BJ (cell line): ENCODE measurements at regions not wholly inside any gene's neighbourhood (a gene's known extent, or its start where the extent isn't known, plus 50 kb on each side); places are given as distances from the start of the nearest gene placed in this dataset.

Source experiments
- CTCF ChIA-PET: fragments of 350-600 bp; formaldehyde crosslinking; extraction: SDS; loops from one replicate; lab custom pipeline; 2021; ENCODE audit warnings: antibody characterized with exemption, inconsistent platforms; lab: Yijun Ruan, JAX
- POLR2A ChIA-PET: fragments of 300-600 bp; sonication (Branson Sonifier 250); formaldehyde crosslinking; extraction: SDS; loops from one replicate; lab custom pipeline; 2021; ENCODE audit warnings: antibody characterized with exemption; lab: Charles Lee
- DNase-seq: peaks from one replicate; pipeline ENCODE4 v3.0.0-alpha.2; 2011; ENCODE audit warnings: low read depth
- H3K27me3 ChIP-seq: 2 replicates; pipeline ENCODE4 v1.6.0; 2011; ENCODE audit warnings: low read length; ENCODE audit not compliant: control insufficient read depth, insufficient read depth
- H3K36me3 ChIP-seq: 2 replicates; pipeline ENCODE4 v1.5.1; 2011; ENCODE audit warnings: low read length; ENCODE audit not compliant: control insufficient read depth, insufficient read depth
- H3K4me3 ChIP-seq: 2 replicates; pipeline ENCODE4 v1.5.1; 2011; ENCODE audit warnings: low read depth, mild to moderate bottlenecking, control low read depth, low read length
- CTCF ChIP-seq: IDR thresholded peaks from 2 replicates; pipeline ENCODE4 v1.5.1; 2011; ENCODE audit warnings: low read depth, mild to moderate bottlenecking, control low read depth, inconsistent platforms, low read length, moderate library complexity; ENCODE audit not compliant: insufficient read depth

GRCh38 chr2:34853646-34854045 is 1254.5 kb upstream of the FAM98A start:
- H3K27me3 ChIP-seq, result no peaks in the 10 kb centered on the region
- H3K4me3 ChIP-seq, result no peak overlapping the region
- DNase-seq, result no peak
- H3K36me3 ChIP-seq, result no peaks in the 10 kb centered on the region
- POLR2A ChIA-PET, result no interaction called here
- CTCF ChIA-PET, result no interaction called here
- no peak for TF ChIP-seq CTCF

- TF ChIP-seq CTCF, result no peak
- no peaks in the 10 kb centered on the region for H3K27me3 ChIP-seq
- no peak for DNase-seq
- ChIA-PET CTCF (no interaction called here), POLR2A (no interaction called here)
- no peak overlapping the region for H3K4me3 ChIP-seq
- no peaks in the 10 kb centered on the region for H3K36me3 ChIP-seq
Observed at GRCh38 chr2:34851804-34852203, 1252.7 kb upstream of the FAM98A start.

GRCh38 chr2:34849827-34850226 is 1250.7 kb upstream of the FAM98A start:
- Histone ChIP-seq H3K36me3 (no peaks in the 10 kb centered on the region), H3K4me3 (no peak overlapping the region), H3K27me3 (no peaks in the 10 kb centered on the region)
- TF ChIP-seq CTCF, result no peak
- ChIA-PET CTCF (no interaction called here), POLR2A (no interaction called here)
- no peak for DNase-seq

- H3K4me3 ChIP-seq, result no peak overlapping the region
- ChIA-PET POLR2A (no interaction called here), CTCF (no interaction called here)
- no peak for DNase-seq
- H3K36me3 ChIP-seq, result no peaks in the 10 kb centered on the region
- no peaks in the 10 kb centered on the region for H3K27me3 ChIP-seq
- no peak for TF ChIP-seq CTCF
Observed at GRCh38 chr2:34848691-34849090, 1249.6 kb upstream of the FAM98A start.

- H3K27me3 ChIP-seq, result no peaks in the 10 kb centered on the region
- no peak overlapping the region for H3K4me3 ChIP-seq
- TF ChIP-seq CTCF, result no peak
- no peak for DNase-seq
- CTCF ChIA-PET, result no interaction called here
- POLR2A ChIA-PET, result no interaction called here
- no peaks in the 10 kb centered on the region for H3K36me3 ChIP-seq
Observed at GRCh38 chr2:34848132-34848531, 1249.0 kb upstream of the FAM98A start.
